ENCODE measurements at regions not wholly inside any gene's neighbourhood (a gene's known extent, or its start where the extent isn't known, plus 50 kb on each side); places are given as distances from the start of the nearest gene placed in this dataset.

DNA sequence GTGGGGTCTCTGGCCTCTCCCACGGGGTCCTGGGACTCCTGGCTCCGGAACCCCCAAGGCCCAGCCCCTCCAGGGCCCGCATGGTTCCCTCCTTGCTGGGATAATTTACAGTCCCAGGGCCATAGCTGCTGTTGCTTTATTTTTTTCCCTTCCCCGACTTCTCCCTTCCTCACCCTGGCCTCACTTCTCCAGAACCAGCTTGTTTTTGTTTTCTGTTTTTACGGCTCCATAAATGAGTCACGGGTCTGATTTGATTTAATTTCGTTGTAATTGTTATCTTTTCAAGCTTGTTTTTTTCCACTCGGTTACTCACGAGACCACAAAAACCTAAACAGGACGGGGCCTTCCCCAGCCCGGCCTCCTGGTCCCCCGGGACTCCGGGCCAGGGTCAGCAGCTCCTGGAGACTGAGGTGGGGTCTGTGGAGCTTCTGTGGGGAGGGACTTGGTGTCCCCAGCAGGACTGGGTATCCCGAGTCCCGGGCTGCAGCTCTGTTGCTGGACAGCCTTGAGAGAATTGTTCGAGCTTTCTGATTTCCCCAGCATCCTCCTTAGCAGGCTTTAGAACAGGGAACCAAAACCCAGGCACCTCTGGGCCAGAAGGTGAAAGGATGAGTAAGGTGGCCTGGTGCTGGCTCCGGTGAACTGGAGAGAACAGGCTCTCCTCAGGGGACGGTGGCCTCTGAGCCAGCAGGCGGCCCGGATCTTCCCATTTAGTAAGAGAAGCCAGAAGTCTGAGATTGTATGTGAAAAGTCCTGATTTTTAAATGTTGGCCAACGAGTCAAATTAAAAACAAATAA is 94.9 kb downstream of the CEBPB start:
- DNase-seq (ENCODE audit: extremely low read depth, insufficient read length), result peak; percentile 65

DNA sequence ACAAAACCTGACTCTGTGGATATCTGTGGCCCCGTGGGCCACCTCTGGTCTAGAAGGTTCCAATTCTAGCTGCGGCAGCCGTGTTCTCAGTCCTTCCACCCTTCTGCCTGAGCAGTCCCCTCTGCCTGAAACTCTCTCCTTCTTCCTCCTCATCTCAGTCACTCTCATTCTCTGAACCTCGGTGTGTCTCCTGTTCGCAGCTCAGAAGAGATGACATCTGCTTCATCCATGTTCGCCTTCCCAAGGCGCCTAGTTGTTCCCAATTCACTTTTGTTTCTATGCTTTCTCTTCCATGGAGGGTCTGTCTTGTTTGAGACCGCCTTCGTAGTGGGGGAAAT is 95.5 kb downstream of the CEBPB start:
- Histone ChIP-seq H3K27me3 (replicated peaks; ENCODE audit: control insufficient read depth, insufficient read depth, low read length) (no peaks in the 10 kb centered on the region), H3K4me3 (replicated peaks; ENCODE audit: low read depth, low read length) (peak overlapping the region; percentile 30), H3K36me3 (ENCODE audit: control insufficient read depth, insufficient read depth, low read length) (no peaks in the 10 kb centered on the region)
- TF ChIP-seq CTCF (IDR thresholded peaks at IDR 0.05; ENCODE audit: insufficient read depth, low read length, poor library complexity, severe bottlenecking), result no peak
- DNase-seq (ENCODE audit: extremely low read depth, insufficient read length), result no peak

More for the DNA sequence above, 94.9 kb downstream of the CEBPB start:
- H3K4me3 ChIP-seq (replicated peaks; ENCODE audit: low read depth, low read length), result no peak overlapping the region
- H3K27me3 ChIP-seq (replicated peaks; ENCODE audit: control insufficient read depth, insufficient read depth, low read length), result no peaks in the 10 kb centered on the region
- no peak for TF ChIP-seq CTCF (IDR thresholded peaks at IDR 0.05; ENCODE audit: insufficient read depth, low read length, poor library complexity, severe bottlenecking)
- no peaks in the 10 kb centered on the region for H3K36me3 ChIP-seq (ENCODE audit: control insufficient read depth, insufficient read depth, low read length)

GRCh38 chr20:50286609-50287008 is 96.0 kb downstream of the CEBPB start:
- Histone ChIP-seq H3K36me3 (ENCODE audit: control insufficient read depth, insufficient read depth, low read length) (no peaks in the 10 kb centered on the region), H3K4me3 (replicated peaks; ENCODE audit: low read depth, low read length) (peak overlapping the region; percentile 30), H3K27me3 (replicated peaks; ENCODE audit: control insufficient read depth, insufficient read depth, low read length) (no peaks in the 10 kb centered on the region)
- TF ChIP-seq CTCF (IDR thresholded peaks at IDR 0.05; ENCODE audit: insufficient read depth, low read length, poor library complexity, severe bottlenecking), result no peak
- DNase-seq (ENCODE audit: extremely low read depth, insufficient read length), result peak; percentile 46

DNA sequence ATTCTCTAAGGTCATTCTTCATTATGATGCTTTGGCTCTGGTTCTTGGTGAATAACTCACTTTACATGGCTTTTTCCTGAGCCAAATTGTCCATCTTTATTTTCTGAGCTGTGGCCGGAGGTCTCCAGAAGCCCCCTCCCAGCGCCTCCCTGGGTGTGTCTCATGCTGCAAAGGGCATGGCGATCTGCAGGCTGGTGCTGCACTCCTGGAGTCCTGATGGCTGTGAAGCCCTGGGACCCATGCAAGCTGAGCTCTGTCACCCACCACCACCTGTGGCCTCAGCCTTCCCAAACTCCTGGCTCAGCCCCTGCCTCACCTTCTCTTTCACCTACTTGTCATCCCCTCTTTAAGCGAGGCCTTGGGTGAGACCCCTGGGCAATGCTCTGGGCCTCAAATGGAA is 96.9 kb downstream of the CEBPB start:
- H3K27me3 ChIP-seq (replicated peaks; ENCODE audit: control insufficient read depth, insufficient read depth, low read length), result no peaks in the 10 kb centered on the region
- no peak for DNase-seq (ENCODE audit: extremely low read depth, insufficient read length)
- H3K36me3 ChIP-seq (ENCODE audit: control insufficient read depth, insufficient read depth, low read length), result no peaks in the 10 kb centered on the region
- no peak overlapping the region for H3K4me3 ChIP-seq (replicated peaks; ENCODE audit: low read depth, low read length)
- TF ChIP-seq CTCF (IDR thresholded peaks at IDR 0.05; ENCODE audit: insufficient read depth, low read length, poor library complexity, severe bottlenecking), result no peak

- TF ChIP-seq CTCF (IDR thresholded peaks at IDR 0.05; ENCODE audit: insufficient read depth, low read length, poor library complexity, severe bottlenecking), result no peak
- Histone ChIP-seq H3K36me3 (ENCODE audit: control insufficient read depth, insufficient read depth, low read length) (no peaks in the 10 kb centered on the region), H3K4me3 (replicated peaks; ENCODE audit: low read depth, low read length) (no peak overlapping the region), H3K27me3 (replicated peaks; ENCODE audit: control insufficient read depth, insufficient read depth, low read length) (no peaks in the 10 kb centered on the region)
- no peak for DNase-seq (ENCODE audit: extremely low read depth, insufficient read length)
These were observed 97.5 kb downstream of the CEBPB start for GRCh38 chr20:50288128-50288623.
